T1000 (cell line): ENCODE measurements at regions not wholly inside any gene's neighbourhood (a gene's known extent, or its start where the extent isn't known, plus 50 kb on each side); places are given as distances from the start of the nearest gene placed in this dataset.
"Not testable (repeated sequence)": the region's sequence is repeated elsewhere in the genome, so short reads cannot be mapped to it uniquely, and the experiment has no call there.

Source experiments
- DNase-seq: peaks from one replicate; lab custom pipeline; 2025; ENCODE audit warnings: mixed read lengths; lab: John Stamatoyannopoulos, UW

DNA sequence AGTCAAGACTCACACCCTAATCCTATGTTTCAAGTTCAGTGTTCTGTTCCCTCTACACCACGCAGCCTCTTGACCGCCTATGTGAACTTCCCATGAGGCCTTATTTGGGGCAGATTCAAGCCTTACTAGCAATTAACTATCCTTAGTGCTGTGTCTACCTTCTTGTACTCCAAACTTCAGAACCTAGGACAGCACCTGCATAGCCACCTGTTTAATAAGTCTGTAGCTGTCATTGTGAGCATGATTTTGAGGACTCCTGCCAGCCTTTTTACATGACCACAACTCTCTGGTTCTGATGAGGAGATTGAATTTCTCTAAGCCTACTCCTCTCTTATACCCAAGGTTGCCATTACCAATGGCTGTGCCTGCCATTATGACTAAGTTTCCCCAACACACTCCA, 50.8 kb upstream of the PCSK1 start:
- no peak for DNase-seq

DNA sequence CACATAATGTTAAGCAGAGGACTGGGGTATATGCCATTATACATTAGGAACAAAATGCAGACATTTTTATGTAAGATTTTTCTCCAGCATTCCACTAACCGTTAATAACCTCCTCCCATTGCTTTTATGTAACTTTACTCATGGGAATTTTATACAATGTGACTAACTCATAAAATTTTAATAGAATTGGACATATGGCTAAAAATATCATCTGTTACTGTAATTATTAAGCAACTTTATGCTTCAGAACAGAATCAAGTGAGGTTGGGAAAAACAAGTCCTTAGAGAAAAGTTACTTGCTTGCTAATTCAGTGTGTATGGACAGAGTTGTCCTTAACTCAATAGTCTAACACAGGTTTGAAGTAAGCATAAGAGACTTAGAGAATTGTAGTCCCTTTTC, 54.8 kb upstream of the PCSK1 start:
- no peak for DNase-seq

DNA sequence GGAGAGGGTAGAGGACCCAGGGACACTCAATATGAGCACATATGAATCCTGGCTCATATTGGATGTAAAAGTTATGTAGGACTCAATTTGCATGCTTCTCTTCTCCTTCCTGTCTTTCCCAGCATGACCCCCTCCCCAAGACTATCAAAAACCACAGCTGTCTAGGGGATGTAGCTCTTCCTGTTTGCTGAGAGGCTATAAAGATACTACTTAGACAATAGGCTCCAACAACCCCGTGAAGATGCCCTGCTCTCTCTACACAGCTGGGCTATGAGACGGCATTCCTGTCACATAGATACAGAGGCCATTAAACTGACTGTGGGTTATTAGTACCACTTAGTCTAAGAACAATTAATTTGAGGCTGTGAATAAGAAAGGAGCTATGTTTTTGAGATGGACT, 56.5 kb upstream of the PCSK1 start:
- DNase-seq, result no peak

DNA sequence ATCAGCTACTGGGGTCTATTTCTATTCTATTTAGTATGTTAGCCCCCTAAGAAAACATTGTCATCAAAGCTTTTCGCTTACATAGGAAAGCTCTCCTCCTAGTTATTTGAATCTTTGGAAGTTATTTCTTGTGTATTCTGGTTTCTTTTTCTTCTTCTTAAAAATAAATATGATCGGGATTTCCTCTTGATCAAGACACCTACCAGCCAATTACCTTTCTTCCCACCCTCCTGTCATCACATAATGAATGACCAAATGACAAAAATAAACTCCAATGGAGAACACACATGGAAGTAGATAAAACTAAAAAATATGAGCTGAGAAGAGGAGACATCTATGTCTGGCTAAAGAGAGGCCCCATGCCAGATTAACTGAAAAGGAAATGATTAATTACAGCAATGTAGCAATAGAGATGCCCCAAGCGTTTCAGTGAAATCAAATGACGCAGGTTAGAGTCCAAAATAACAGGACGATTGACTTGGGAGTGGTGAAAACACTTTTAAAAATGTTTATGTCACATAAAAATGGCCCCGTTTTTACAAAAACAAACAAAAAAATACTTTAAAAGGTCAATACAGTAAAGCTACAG, 59.5 kb upstream of the PCSK1 start:
- no peak for DNase-seq

DNA sequence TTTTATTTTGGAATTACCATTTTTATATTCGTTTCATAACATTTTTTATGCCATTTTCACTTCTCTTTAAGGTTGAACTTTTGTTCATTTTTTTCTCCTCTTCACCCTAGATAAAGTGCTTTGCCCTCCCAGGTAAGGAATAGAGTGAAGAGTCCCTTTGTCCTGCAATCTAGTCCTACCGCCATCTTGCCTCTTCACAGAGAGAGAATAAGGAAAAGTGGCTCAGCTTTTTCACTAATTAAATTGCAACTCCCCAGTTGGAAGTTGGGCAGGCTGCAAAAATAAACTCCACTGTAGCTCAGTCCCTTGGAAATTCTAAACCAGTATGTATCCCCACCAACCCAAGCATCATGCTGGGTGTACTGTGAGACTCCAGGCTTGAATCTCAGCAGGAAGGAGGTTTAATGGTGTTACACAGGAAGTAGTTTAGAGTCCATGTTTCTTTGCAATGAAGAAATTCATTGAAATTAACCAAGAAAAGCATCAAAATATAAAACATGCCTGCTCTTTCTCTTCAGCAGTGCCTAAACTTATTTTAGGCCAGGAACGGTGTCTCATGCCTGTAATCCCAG, 60.3 kb upstream of the PCSK1 start:
- no peak for DNase-seq

DNA sequence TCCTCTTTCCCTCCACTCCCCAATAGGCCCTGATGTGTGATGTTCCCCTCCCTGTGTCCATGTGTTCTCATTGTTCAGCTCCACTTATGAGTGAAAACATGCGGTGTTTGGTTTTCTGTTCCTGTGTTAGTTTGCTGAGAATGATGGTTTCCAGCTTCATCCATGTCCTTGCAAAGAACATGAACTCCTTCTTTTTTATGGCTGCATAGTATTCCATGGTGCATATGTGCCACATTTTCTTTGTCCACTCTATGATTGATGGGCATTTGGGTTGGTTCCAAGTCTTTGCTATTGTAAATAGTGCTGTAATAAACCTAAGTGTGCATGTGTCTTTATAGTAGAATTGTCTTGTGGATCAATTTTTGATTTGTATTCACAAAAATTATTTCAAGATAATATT, 62.4 kb upstream of the PCSK1 start:
- not testable (repeated sequence) for DNase-seq

DNA sequence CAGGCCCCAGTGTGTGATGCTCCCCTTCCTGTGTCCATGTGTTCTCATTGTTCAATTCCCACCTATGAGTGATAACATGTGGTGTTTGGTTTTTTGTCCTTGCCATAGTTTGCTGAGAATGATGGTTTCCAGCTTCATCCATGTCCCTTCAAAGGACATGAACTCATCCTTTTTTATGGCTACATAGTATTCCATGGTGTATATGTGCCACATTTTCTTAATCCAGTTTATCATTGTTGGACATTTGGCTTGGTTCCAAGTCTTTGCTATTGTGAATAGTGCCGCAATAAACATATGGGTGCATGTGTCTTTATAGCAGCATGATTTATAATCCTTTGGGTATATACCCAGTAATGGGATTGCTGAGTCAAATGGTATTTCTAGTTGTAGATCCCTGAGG, 64.0 kb upstream of the PCSK1 start:
- not testable (repeated sequence) for DNase-seq

DNA sequence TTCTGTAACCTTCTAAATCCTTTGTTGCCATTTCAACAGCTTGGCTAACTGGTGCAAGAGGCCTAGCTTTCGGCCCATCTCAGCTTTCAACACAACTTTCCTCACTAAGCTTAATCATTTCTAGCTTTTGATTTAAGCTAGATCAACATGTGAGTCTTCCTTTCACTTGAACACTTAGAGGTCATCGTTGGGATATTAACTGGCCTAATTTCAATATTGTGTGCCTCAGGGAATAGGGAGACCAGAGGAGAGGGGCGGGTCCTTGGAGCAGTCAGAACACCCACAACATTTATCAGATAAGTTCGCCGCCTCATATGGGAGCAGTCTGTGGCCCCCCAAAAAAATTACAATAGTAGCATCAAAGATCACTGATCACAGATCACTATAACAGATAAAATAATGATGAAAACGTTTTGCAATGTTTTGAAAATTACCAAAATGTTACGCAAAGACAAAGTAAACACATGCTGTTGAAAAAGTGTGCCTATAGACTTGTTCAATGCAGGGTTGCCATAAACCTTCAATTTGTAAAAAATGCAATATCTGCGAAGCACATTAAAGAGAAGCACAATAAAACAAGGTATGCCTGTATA, 66.8 kb upstream of the PCSK1 start:
- no peak for DNase-seq

DNA sequence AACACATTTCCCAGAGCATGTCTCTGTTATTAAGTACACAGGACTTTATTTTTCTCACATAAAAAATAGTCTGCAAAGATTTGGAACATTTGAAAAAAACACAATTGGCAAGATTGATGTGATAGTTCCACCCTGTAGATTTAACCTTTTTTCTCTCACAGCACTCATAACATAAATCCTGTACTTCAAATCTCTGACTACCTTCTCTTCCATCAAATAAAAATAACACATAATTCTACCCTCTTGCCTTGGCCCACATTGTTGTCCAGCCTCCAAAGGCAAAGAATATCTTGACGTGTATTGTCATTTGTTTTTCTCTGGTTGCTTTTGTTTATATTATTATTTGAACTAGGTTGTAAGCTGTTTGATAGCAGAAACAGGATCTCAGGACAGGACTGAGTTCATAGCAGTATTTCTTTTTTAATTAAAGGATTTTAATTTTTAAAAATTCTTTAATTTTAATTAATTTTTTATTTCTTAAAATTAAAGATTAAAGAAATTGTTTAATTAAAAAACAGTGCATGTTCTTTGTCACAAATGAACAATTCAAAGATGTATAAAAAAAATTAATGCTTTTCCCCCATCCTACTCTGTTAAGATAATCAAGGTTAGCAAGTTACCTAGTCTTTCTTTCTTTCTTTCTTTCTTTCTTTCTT, 69.1 kb upstream of the PCSK1 start:
- DNase-seq, result no peak

DNA sequence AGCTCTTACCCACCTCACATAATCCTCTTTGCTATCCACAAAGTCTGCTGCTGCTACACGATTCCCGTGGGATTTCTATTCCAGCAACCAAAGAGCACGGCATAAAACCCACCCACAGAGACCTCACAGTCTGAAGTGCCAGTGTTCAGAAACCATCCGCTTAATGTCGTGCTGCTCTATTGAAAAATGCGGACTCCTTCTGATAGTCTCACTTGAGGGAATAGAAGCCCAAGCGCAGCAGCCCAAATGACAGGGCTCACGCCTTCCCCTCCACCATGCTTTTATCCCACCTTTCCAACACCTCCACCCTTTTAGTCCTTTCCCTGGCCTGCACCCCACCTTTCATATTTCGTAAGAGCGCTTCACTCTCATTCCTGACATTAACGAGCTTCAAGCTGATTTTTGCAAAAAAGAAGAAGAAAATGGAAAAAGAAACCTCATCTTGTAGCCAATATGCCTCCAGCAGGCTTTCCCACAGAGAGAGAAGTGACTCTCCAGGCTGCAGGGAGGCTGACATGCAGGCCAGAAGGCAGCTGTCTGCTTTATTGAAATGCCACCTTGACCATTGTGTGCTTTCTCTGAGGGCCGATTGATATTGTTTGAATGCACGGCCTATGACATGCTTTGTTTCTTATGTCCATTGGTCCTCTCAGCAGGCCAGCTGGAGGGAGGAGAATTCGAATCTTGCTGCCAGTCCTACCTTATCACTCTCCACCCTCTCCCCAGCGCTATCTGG, 70.6 kb upstream of the PCSK1 start:
- DNase-seq, result no peak

DNA sequence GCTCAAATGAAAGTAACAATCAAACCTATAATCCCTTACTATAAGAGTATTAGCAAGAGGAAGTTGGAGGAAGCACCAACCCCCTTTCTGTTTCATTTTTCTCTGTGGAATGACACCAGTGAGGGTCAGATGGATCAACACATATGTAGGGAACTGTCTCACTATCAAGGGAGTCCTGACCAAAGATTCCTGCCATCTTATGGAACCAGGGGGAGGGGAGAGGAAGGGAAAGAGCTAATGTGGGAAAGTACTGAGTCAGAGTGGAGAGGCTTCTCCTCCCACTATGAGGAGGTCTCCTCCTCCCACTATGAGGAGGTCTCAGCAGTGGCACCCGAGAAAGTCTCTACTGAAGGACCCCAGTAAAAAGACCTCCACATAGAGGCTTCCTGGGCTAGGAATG, 73.3 kb upstream of the PCSK1 start:
- DNase-seq, result no peak

DNA sequence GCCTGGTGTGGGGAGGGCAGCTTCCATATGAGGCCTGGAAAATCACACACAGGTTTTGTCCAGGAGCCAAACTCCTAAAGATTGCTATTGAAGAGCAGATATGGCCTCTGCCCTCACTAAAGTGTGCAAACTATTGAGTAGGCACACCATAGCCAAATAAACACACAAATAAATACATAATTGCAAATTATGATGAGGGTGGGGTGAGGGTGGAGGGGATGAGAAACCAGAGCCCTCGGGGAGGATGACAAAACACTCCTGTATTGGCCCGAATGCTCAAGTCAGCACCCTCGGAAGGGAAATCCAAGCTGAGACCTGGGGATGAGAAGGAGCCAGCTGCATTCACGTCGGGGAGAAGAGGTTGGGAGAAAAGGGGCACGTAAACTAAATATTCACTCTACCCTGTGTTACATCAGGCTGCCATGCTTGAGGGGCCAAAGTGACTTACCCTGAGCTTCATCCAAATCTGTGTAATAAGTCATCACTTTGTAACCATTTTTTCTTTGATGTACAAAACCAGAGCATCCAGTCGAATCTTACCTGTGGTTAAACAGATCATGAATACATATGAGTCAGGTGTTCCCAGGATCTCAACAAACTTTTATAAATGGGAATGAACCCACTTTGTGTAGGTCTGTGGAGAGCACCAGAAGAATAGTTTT, 73.9 kb upstream of the PCSK1 start:
- DNase-seq, result no peak

DNA sequence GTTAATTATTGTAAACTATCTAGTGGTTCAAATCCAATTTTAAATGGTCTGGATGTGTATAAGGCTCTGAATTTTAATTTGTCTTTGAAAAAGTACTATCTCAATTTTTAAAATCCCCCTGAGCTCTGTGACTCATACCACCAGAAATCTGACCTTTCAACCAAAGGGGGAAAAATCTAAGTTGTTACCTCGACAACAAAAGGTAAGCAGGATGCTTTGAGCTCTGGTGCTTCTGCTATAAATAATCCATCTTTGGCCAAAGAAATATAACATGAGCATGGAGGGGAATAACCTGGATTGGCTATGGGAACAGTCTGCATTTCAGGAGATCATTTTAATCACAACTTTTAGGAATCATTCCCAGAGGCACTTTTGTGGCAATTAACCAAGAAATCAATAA, 76.3 kb upstream of the PCSK1 start:
- DNase-seq, result no peak

DNA sequence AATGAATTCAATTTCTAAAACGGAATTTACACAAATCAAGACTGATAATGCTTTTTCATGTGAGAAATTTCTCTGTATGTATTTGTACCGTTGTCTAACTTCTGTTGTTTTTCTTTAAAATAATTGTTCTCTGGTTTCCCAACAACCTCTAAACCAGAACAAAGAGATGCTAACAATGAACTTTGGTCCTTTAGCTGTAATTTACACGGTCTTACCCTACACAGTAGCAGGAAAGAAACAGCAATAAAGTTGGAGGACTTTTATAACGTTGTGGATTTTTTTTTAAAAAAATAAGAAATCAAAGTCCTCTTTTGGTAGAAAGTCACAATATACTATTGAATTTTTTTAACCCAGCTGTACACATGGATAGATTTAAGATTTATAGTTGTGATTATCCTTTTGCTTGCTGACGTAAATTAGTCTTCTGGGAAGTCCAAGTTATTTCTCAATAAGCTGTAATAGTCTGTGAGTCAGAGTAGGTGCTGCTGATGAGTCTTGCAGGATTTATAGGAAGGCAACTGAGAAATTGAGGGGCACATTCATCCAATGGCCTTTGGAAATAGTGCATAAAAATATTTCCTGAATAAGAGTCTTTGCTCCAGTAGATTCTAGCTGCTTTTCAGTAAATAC, 76.8 kb upstream of the PCSK1 start:
- no peak for DNase-seq

DNA sequence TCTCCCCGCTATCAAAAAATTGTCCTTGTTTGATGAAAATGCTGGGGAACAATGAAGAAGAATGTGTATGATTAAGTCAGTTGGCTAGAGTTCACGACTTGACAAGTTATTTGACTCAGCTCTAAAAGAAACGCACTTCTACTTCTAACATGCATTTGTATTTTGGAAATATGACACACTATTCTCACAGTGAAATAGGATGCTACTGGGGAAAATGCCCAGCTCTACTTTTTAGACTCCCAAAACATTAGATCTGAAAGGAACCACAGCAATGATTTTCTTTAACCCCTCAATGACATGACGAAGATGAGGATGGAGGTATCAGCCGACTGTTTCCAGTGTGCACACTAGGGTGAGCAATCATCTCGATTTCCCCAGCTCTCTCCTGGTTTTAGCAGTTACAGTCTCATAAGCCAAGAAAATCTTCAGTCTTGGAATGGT, 83.6 kb upstream of the PCSK1 start:
- no peak for DNase-seq

DNA sequence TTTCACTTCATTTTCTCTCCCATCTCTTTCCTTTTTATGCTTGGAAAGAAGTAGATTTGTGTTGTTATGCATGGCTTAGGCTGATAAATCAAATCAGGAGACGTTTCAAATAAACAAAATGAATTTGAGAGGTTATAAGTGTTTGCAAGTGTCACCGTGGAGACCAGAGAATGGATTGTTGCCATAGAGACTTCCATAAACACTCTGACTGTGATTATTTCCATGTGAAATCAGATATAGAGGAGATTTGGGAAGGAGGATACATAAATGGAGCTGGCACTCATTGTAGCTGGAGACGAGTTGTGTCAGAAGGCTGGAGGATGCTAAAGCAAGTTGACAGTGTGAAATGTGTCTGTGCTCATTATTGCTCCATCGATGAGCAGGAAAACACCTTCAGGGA, 84.2 kb upstream of the PCSK1 start:
- no peak for DNase-seq

DNA sequence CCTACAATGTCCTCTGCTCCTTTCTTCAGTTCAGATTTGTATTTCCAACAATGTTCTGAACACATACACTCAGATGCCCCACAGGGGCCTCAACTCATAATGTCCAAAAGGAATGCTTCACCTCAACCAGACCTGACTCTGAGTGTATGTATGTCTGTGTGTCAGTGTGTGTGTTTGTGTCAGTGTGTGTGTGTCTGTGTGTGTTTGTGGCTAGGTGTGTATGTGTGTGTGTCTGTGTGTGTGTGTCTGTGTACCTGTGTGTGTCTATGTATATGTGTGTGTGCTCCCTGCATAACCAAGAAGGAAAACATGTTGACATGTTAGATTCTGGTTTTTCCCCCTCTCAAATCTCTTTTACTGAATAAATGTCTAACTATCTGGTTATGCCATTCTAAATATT, 87.3 kb upstream of the PCSK1 start:
- DNase-seq, result no peak

DNA sequence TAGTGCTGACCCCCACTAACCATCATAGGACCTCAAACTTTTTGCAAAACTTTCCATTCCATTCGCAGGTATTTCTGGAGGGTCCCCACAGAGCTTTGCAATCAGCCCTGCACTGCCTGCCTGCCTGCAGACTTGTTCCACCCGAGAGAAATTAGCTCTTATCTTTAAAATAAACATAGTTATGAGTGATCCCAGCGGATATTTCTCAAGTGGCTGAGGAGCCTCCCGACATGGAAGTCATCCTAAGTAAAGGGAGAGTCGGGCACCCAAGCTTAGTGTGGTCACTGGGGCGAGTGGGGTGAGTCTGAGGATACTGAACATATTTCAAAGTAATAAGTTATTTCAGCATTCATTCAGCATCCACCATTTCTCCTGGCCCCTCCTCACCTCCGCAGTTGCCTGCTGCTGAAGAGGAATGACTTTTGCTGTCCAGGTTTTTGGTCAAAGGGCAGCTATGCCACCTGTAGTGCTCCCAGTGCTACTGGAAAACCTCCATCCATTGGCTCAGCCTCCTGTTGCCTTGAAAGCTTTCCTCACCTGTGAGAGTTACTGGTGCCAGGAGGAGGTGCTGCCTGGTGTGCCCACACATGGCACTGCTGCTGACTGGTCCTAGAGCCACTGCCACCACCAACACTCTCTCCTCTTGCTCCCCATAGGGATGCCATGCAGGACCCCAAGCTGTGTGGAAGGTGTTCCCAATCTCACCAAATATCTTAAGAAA, 89.7 kb upstream of the PCSK1 start:
- no peak for DNase-seq

DNA sequence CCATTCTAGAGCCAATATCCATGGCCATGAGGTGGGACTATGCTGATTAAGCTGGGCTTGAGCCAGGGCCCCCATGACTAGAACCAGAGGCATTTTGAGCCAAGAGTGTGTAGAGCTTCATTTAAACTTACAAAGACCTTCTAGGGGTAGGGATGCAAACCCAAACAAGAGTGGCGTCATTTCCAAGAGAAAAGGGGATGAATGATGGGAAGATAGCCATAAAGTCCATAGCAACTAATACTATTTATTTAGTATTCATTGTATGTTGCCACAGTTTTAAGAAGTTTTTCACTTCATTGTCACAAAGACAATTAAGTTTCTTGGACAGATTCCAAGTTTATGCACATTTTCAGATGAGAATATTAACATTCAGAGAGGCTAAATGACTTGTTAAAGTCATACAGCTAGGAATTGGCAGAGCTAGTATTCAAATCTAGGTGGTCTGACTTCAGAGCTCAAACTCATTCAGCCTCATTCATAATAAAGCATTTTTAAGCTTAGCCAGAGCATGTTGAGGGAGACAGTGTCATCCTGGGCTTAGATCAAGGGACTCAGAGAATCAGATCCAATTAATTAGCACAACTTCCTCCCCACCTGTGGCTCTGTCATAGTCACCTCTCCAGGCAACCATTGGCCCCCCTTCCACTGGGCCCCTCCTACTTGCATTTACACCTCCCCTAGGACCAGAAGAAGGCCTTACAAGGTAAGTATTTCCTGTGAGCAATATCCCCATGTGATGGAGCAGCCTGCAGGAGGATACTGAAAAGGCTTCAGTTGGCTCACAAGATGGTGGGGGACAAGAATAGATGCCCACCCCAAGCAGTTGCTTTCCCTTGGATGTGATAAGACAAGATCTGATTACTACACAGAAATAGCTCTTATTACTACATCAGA, 95.0 kb upstream of the PCSK1 start:
- DNase-seq, result no peak
